Subcutaneous abdominal adipose tissue (tissue), 5 donors: ENCODE measurements at regions not wholly inside any gene's neighbourhood (a gene's known extent, or its start where the extent isn't known, plus 50 kb on each side); places are given as distances from the start of the nearest gene placed in this dataset.

Experiments
- H3K27ac ChIP-seq: one replicate; pipeline ENCODE4 v1.7.0; 2013; ENCODE audit warnings: low read depth, mild to moderate bottlenecking, inconsistent platforms, low read length, moderate library complexity
- H3K27me3 ChIP-seq, 5 donors: one replicate each; pipeline ENCODE4 v1.7.0; 2013; ENCODE audit warnings: low read length in 5 of 5, inconsistent platforms in 1 of 5; ENCODE audit not compliant: control insufficient read depth in 5 of 5, insufficient read depth in 4 of 5
- H3K36me3 ChIP-seq, 5 donors: one replicate each; pipeline ENCODE4 v1.7.0; 2013; ENCODE audit warnings: low read length in 5 of 5; ENCODE audit not compliant: control insufficient read depth in 5 of 5, insufficient read depth in 5 of 5
- H3K4me1 ChIP-seq, 5 donors: one replicate each; pipeline ENCODE4 v1.7.0; 2013; ENCODE audit warnings: low read length in 5 of 5, mild to moderate bottlenecking in 3 of 5, moderate library complexity in 1 of 5; ENCODE audit not compliant: control insufficient read depth in 5 of 5, insufficient read depth in 5 of 5
- H3K4me3 ChIP-seq, 5 donors: one replicate each; pipeline ENCODE4 v1.7.0; 2013; ENCODE audit warnings: low read length in 5 of 5, low read depth in 1 of 5
- H3K9ac ChIP-seq, 5 donors: one replicate each; pipeline ENCODE4 v1.7.0; 2013; ENCODE audit warnings: low read length in 5 of 5, mild to moderate bottlenecking in 4 of 5, moderate library complexity in 3 of 5
- H3K9me3 ChIP-seq, 5 donors: one replicate each; pipeline ENCODE4 v1.7.0; 2013; ENCODE audit warnings: low read length in 5 of 5; ENCODE audit not compliant: control insufficient read depth in 5 of 5
- donor health status: healthy.
- donor health status: healthy.
- donor health status: healthy.
- donor health status: healthy.
- donor health status: healthy.

DNA sequence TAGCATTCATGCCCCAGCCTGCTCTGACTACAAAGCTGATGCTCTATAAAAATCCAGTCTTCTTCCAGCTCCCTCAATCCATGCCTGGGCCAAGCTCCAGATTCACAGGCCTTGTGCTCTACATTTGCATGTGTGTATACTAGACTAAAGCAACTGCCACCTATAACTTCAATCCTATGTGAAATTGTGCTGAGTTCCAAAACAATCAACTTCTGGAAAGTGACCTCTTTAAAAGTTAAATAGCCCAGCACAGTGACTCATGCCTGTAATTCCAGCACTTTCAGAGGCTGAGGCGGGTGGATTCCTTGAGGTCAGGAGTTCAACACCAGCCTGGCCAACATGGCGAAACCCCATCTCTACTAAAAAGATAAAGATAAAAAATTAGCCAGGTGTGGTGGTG lies 114.3 kb upstream of the ZC3H12C start:
- Histone ChIP-seq H3K9ac (no peak overlapping the region), H3K9me3 (peaks cover 0 to 7% (median 3%) of the 10 kb centered on the region in 5 donors), H3K27me3 (no peaks in the 10 kb centered on the region), H3K4me1 (peaks cover 0 to 4% (median 0%) of the 10 kb centered on the region in 5 donors), H3K36me3 (no peaks in the 10 kb centered on the region), H3K27ac (no peak overlapping the region), H3K4me3 (no peak overlapping the region)

DNA sequence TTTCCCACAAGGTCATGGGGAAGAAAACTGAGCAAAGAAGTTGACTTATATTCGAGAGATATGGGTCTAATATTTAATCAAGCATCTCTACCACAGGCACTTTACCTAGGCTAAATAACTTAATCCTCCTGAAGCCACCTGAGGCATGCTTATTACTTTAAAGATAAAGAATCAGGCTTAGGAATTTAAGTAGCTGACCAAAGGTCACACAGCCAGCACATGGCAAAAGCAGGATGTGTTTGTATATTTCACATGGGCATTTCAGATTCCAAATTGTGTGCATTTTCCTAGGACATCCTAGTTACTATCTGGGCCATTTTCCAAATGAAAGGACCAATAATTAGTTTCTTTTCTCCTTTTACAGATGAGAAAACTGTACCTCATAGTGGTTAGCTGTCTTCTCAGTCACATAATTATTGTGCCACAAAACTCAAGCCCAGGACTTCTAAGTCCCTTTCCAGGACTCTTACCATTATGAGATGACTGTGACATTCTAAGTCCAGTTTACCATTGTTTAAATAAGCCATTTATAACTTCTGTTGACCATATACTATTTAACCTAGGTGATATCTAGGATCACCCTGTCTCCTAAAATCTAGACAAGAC lies 112.1 kb upstream of the ZC3H12C start:
- Histone ChIP-seq H3K4me1 (no peaks in the 10 kb centered on the region), H3K4me3 (no peak overlapping the region), H3K36me3 (no peaks in the 10 kb centered on the region), H3K27ac (no peak overlapping the region), H3K27me3 (no peaks in the 10 kb centered on the region), H3K9ac (no peak overlapping the region), H3K9me3 (peaks cover 0 to 7% (median 3%) of the 10 kb centered on the region in 5 donors)

DNA sequence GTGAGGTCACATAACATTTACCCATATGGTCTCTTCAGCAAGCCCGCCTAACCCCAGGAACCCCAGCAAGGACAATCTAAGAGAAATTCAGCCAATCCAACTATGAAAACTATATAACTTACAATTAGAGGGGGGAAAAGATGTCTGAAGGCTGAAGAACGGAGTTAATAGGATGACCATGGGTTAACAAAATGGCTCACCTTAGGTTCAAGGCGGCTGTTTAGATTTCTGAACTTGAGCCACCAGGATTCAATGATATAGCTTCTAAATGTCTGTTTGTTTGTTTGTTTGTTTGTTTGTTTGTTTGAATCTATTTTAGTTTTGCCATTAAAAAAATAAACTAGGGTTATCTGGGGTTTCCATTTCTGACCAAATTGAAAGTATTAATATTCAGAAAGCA lies 109.8 kb upstream of the ZC3H12C start:
- H3K9ac ChIP-seq = no peak overlapping the region
- no peak overlapping the region for H3K27ac ChIP-seq
- no peak overlapping the region for H3K4me3 ChIP-seq
- no peaks in the 10 kb centered on the region for H3K36me3 ChIP-seq
- H3K9me3 ChIP-seq = no peaks in the 10 kb centered on the region
- H3K27me3 ChIP-seq = no peaks in the 10 kb centered on the region
- no peaks in the 10 kb centered on the region for H3K4me1 ChIP-seq

GRCh38 chr11:109984634-109985289 lies 108.4 kb upstream of the ZC3H12C start:
- Histone ChIP-seq H3K9me3 (no peaks in the 10 kb centered on the region), H3K27ac (no peak overlapping the region), H3K4me3 (no peak overlapping the region), H3K4me1 (no peaks in the 10 kb centered on the region), H3K27me3 (no peaks in the 10 kb centered on the region), H3K9ac (no peak overlapping the region), H3K36me3 (no peaks in the 10 kb centered on the region)

GRCh38 chr11:109986488-109986887 lies 106.7 kb upstream of the ZC3H12C start:
- Histone ChIP-seq H3K4me3 (no peak overlapping the region), H3K27me3 (no peaks in the 10 kb centered on the region), H3K9me3 (no peaks in the 10 kb centered on the region), H3K4me1 (no peaks in the 10 kb centered on the region), H3K36me3 (no peaks in the 10 kb centered on the region), H3K27ac (no peak overlapping the region), H3K9ac (no peak overlapping the region)

- H3K9ac ChIP-seq = no peak overlapping the region
- no peaks in the 10 kb centered on the region for H3K36me3 ChIP-seq
- no peaks in the 10 kb centered on the region for H3K4me1 ChIP-seq
- no peaks in the 10 kb centered on the region for H3K9me3 ChIP-seq
- no peak overlapping the region for H3K4me3 ChIP-seq
- no peaks in the 10 kb centered on the region for H3K27me3 ChIP-seq
- H3K27ac ChIP-seq = no peak overlapping the region
Measured at GRCh38 chr11:109991835-109992234, 101.4 kb upstream of the ZC3H12C start.

DNA sequence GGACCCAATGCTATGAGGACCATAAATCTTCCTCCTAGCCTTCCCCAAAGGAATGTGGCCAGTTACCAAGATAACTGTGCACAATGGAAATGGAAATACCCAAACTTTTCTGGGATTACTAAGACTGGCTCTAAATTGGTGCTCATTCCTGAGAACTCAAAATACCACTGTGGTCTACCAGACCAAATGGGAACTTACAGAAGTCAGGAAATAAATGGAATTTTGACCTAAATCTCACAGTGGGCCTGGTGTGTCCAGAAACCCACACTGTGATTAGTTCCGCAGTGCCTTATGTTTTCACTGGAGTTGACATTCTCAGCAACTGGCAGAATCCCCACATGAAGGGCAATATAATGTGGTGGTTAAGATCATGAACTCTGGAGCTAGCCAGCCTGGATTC lies 99.4 kb upstream of the ZC3H12C start:
- no peak overlapping the region for H3K27ac ChIP-seq
- H3K9ac ChIP-seq = no peak overlapping the region
- H3K9me3 ChIP-seq = no peaks in the 10 kb centered on the region
- H3K4me3 ChIP-seq = no peak overlapping the region
- no peaks in the 10 kb centered on the region for H3K4me1 ChIP-seq
- no peaks in the 10 kb centered on the region for H3K27me3 ChIP-seq
- H3K36me3 ChIP-seq = no peaks in the 10 kb centered on the region

GRCh38 chr11:109994907-109995306 lies 98.3 kb upstream of the ZC3H12C start:
- Histone ChIP-seq H3K9me3 (no peaks in the 10 kb centered on the region), H3K9ac (no peak overlapping the region), H3K27ac (no peak overlapping the region), H3K36me3 (no peaks in the 10 kb centered on the region), H3K4me3 (no peak overlapping the region), H3K27me3 (no peaks in the 10 kb centered on the region), H3K4me1 (no peaks in the 10 kb centered on the region)

DNA sequence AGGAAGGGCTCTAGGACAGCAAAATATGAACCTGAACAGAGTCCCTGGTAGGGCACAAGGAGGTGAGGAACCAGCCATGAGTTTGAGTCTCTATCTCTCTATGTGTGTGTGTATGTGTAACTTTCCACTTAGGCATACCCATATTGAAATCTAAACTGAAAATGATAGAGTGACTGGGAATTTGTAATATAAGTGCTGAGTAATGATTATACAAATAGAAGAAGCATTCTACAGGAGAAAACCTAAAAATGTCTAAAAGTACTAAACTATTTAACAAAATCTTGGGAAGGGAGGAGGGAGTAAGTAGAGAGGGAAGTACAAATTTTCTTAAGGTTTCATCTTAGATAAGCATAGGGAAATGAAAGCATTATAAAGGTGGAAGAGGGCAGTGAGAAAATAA lies 97.1 kb upstream of the ZC3H12C start:
- H3K4me1 ChIP-seq = no peaks in the 10 kb centered on the region

GRCh38 chr11:109998921-109999320 lies 94.3 kb upstream of the ZC3H12C start:
- H3K27ac ChIP-seq = no peak overlapping the region
- H3K4me3 ChIP-seq = no peak overlapping the region
- H3K4me1 ChIP-seq = no peaks in the 10 kb centered on the region
- H3K36me3 ChIP-seq = no peaks in the 10 kb centered on the region
- no peaks in the 10 kb centered on the region for H3K9me3 ChIP-seq
- no peak overlapping the region for H3K9ac ChIP-seq
- H3K27me3 ChIP-seq = no peaks in the 10 kb centered on the region

More for the DNA sequence above, 97.1 kb upstream of the ZC3H12C start:
- Histone ChIP-seq H3K9ac (no peak overlapping the region), H3K27me3 (no peaks in the 10 kb centered on the region), H3K36me3 (no peaks in the 10 kb centered on the region), H3K9me3 (no peaks in the 10 kb centered on the region), H3K27ac (no peak overlapping the region), H3K4me3 (no peak overlapping the region)
